ENCODE measurements at regions not wholly inside any gene's neighbourhood (a gene's known extent, or its start where the extent isn't known, plus 50 kb on each side); places are given as distances from the start of the nearest gene placed in this dataset.
"Not testable (repeated sequence)": the region's sequence is repeated elsewhere in the genome, so short reads cannot be mapped to it uniquely, and the experiment has no call there.

- not testable (repeated sequence) for TF ChIP-seq POLR2A (IDR thresholded peaks at IDR 0.05)
- TF ChIP-seq, protein P1, sequence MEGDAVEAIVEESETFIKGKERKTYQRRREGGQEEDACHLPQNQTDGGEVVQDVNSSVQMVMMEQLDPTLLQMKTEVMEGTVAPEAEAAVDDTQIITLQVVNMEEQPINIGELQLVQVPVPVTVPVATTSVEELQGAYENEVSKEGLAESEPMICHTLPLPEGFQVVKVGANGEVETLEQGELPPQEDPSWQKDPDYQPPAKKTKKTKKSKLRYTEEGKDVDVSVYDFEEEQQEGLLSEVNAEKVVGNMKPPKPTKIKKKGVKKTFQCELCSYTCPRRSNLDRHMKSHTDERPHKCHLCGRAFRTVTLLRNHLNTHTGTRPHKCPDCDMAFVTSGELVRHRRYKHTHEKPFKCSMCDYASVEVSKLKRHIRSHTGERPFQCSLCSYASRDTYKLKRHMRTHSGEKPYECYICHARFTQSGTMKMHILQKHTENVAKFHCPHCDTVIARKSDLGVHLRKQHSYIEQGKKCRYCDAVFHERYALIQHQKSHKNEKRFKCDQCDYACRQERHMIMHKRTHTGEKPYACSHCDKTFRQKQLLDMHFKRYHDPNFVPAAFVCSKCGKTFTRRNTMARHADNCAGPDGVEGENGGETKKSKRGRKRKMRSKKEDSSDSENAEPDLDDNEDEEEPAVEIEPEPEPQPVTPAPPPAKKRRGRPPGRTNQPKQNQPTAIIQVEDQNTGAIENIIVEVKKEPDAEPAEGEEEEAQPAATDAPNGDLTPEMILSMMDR (IDR thresholded peaks at IDR 0.05) = not testable (repeated sequence)
Observed at GRCh38 chr5:176042020-176042658, 74.0 kb upstream of the THOC3 start.

Data from body of pancreas (tissue), 4 donors.